Testis (tissue), 2 donors: ENCODE measurements at regions not wholly inside any gene's neighbourhood (a gene's known extent, or its start where the extent isn't known, plus 50 kb on each side); places are given as distances from the start of the nearest gene placed in this dataset.
"Not testable (repeated sequence)": the region's sequence is repeated elsewhere in the genome, so short reads cannot be mapped to it uniquely, and the experiment has no call there.

Experiments
- DNase-seq: peaks from one replicate; pipeline ENCODE4 v3.0.0-alpha.2; 2019
- H3K27ac ChIP-seq, 2 donors: fragments of 200-600 bp; sonication (generic); one replicate each; pipeline ENCODE4 v1.5.1; 2019
- H3K27me3 ChIP-seq: fragments of 200-600 bp; sonication (generic); one replicate; pipeline ENCODE4 v1.5.1; 2019
- H3K36me3 ChIP-seq: fragments of 200-600 bp; sonication (generic); one replicate; pipeline ENCODE4 v1.5.1; 2017; ENCODE audit warnings: low read depth; ENCODE audit errors: missing control alignments
- H3K4me1 ChIP-seq: fragments of 200-600 bp; sonication (generic); one replicate; pipeline ENCODE4 v1.5.1; 2019
- H3K4me3 ChIP-seq, 2 donors: fragments of 200-600 bp; sonication (generic); one replicate each; pipeline ENCODE4 v1.5.1; 2017 to 2019
- H3K9me3 ChIP-seq: fragments of 200-600 bp; sonication (generic); one replicate; pipeline ENCODE4 v1.5.1; 2017
- POLR2A ChIP-seq: fragments of 450-650 bp; IDR thresholded peaks from one replicate; pipeline ENCODE4 v1.6.1; 2017; ENCODE audit warnings: antibody characterized with exemption, mild to moderate bottlenecking, moderate library complexity
- WGBS, 2 donors: methylation state at CpG; one replicate each; pipeline ENCODE4 v1.1.5; 2018; 5-methylcytosine and 5-hydroxymethylcytosine counted together
- intact Hi-C: fragments of 100-400 bp; cut with DNase I; formaldehyde crosslinking; loops from one replicate; pipeline ENCODE4 v1.15.1; 2023; ENCODE audit warnings: low total_unique reads
- TF ChIP-seq, protein P1 (sequence below), 3 experiments: fragments of 450-650 bp in 2 of 3; fragments of 200-600 bp in 1 of 3; sonication (generic) in 1 of 3; IDR thresholded peaks; one replicate each; pipeline ENCODE4 v1.5.1; 2016 to 2019; ENCODE audit warnings: antibody characterized with exemption in 3 of 3, mild to moderate bottlenecking in 2 of 3, moderate library complexity in 1 of 3

DNA sequence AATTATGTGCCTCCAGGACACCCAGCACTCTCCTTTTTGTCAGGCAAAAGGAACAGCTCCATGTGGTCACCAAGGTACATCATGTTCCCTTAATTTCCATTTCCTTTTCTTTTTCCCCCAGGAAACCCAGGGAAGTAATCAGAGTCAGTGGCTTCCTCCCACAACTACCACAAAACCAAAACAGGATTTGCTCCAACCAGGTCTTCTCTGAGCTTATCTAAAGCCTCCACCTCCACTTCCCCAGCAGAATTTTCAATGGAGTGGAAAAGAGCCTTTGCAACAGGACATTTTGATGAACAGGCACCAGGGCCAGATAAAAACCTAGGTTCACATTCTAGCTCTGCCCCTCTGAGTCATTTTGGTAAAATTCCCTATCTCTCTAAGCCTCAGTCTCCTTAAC, 154.3 kb downstream of the NR2F2 start:
- TF ChIP-seq, protein P1, sequence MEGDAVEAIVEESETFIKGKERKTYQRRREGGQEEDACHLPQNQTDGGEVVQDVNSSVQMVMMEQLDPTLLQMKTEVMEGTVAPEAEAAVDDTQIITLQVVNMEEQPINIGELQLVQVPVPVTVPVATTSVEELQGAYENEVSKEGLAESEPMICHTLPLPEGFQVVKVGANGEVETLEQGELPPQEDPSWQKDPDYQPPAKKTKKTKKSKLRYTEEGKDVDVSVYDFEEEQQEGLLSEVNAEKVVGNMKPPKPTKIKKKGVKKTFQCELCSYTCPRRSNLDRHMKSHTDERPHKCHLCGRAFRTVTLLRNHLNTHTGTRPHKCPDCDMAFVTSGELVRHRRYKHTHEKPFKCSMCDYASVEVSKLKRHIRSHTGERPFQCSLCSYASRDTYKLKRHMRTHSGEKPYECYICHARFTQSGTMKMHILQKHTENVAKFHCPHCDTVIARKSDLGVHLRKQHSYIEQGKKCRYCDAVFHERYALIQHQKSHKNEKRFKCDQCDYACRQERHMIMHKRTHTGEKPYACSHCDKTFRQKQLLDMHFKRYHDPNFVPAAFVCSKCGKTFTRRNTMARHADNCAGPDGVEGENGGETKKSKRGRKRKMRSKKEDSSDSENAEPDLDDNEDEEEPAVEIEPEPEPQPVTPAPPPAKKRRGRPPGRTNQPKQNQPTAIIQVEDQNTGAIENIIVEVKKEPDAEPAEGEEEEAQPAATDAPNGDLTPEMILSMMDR (IDR thresholded peaks at IDR 0.05) = no peak
- no peak for TF ChIP-seq POLR2A
- DNase-seq = no peak
- H3K27me3 ChIP-seq = no peaks in the 10 kb centered on the region
- intact Hi-C loops = no loop called here
- H3K27ac ChIP-seq = no peak overlapping the region
- H3K4me1 ChIP-seq = no peaks in the 10 kb centered on the region
- H3K36me3 ChIP-seq = no peaks in the 10 kb centered on the region
- H3K4me3 ChIP-seq = no peak overlapping the region
- H3K9me3 ChIP-seq = no peaks in the 10 kb centered on the region

DNA sequence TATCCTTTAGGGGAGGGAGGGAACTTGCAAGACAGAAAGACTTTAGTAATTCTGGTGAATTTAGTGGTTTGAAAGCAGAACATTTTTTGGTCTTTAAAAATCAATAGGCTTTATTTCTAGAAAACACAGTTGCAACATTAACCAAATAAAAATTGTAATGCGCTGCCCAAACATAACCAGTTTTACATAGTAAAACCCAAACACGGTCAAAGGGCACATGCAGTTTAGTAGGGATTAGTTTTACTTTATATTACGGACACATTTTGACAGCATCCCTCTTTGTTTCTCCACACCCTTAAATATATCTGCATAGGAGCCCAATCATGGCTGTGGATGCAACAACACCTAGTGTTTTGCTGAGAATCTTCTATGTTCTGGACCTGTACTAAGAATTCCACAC, 156.7 kb downstream of the NR2F2 start:
- Histone ChIP-seq H3K36me3 (no peaks in the 10 kb centered on the region), H3K27me3 (no peaks in the 10 kb centered on the region), H3K4me3 (no peak overlapping the region), H3K4me1 (no peaks in the 10 kb centered on the region), H3K9me3 (no peaks in the 10 kb centered on the region), H3K27ac (no peak overlapping the region)
- DNase-seq = no peak
- TF ChIP-seq, protein P1 (IDR thresholded peaks at IDR 0.05) = no peak
- no peak for TF ChIP-seq POLR2A
- WGBS, 2 donors = 92 to 95% methylated on average over 3 of the region's 3 CpGs
- intact Hi-C loops = no loop called here

DNA sequence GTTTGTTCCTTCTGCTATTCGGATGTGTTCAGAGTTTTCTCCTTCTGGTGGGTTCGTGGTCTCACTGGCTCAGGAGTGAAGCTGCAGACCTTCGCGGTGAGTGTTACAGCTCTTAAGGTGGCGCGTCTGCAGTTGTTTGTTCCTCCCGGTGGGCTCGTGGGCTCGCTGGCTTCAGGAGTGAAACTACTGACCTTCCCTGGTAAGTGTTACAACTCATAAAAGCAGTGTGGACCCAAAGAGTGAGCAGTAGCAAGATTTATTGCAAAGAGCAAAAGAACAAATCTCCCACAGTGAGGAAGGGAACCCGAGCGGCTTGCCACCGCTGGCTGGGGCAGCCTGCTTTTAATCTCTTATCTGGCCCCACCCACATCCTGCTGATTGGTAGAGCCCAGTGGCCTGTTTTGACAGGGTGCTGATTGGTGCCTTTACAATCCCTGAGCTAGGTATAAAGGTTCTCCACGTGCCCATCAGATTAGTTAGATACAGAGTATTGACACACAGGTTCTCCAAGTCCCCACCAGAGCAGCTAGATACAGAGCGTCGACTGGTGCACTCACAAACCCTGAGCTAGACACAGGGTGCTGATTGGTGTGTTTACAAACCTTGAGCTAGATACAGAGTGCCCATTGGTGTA, 160.7 kb downstream of the NR2F2 start:
- H3K27ac ChIP-seq, H3K27me3 ChIP-seq, H3K9me3 ChIP-seq, intact Hi-C loops, H3K36me3 ChIP-seq, H3K4me1 ChIP-seq: not testable (repeated sequence)
- 45 to 53% methylated on average over 15 of the region's 15 CpGs for WGBS, 2 donors
- DNase-seq = peak; percentile 28
- H3K4me3 ChIP-seq = peak overlapping the region; percentile 16 to 48

DNA sequence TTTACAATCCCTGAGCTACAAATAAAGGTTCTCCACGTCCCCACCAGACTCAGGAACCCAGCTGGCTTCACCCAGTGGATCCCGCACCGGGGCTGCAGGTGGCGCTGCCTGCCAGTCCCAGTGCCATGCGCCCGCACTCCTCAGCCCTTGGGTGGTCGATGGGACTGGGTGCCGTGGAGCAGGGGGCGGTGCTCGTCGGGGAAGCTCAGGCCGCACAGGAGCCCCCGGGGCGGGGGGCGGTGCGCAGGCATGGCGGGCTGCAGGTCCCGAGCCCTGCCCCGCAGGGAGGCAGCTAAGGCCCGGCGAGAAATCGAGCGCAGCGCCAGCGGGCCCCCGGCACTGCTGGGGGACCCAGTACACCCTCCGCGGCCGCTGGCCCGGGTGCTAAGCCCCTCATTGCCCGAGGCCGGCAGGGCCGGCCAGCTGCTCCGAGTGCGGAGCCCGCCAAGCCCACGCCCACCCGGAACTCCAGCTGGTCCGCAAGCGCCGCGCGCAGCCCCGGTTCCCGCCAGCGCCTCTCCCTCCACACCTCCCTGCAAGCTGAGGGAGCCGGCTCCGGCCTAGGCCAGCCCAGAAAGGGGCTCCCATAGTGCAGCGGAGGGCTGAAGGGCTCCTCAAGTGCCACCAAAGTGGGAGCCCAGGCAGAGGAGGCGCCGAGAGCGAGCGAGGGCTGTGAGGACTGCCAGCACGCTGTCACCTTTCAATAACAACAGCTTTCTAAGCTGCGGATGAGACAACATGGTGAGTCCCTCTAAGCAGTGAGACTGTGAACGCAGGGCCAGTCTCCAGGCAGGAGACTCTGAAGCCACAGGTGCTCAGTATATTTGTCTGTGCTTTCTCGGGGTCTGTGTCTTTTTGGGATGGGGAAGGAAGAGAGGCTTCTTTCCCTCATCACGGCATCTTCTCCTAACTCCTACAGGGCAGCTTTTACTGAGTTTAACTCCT, 161.5 kb downstream of the NR2F2 start:
- WGBS, 2 donors = 79 to 81% methylated on average over 11 to 41 of the region's 58 CpGs
- intact Hi-C loops = not testable (repeated sequence)
- DNase-seq = peak; percentile 21

DNA sequence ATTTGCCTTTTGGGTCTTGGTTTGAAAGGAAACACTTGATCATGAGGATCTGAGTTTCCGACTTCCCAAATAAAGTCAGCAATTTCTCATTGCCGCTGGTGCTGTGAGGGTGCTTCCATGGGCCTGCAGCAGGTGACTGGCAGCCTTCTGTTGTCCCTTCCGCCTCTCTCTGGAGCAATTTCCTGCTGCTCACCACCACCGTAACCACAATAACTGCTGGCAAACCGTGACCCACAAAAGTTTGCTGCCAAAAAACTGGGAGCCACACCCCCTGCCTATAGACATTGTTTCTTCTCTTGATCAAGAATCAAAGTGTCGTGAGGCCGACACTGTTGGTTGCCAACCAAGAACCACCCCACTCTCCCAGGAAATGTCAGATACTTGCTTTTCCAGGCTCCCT, 164.0 kb downstream of the NR2F2 start:
- Histone ChIP-seq H3K4me3 (no peak overlapping the region), H3K9me3 (no peaks in the 10 kb centered on the region), H3K27ac (no peak overlapping the region), H3K36me3 (no peaks in the 10 kb centered on the region), H3K27me3 (no peaks in the 10 kb centered on the region), H3K4me1 (no peaks in the 10 kb centered on the region)
- DNase-seq = no peak
- TF ChIP-seq POLR2A = no peak
- TF ChIP-seq, protein P1 (IDR thresholded peaks at IDR 0.05) = no peak
- intact Hi-C loops = no loop called here
- 72 to 79% methylated on average over 5 to 7 of the region's 7 CpGs for WGBS, 2 donors

More for the DNA sequence above, 161.5 kb downstream of the NR2F2 start:
- H3K9me3 ChIP-seq, H3K4me1 ChIP-seq, H3K36me3 ChIP-seq, H3K27me3 ChIP-seq, H3K27ac ChIP-seq: not testable (repeated sequence)
- peak overlapping the region; percentile 39 to 41 for H3K4me3 ChIP-seq
